ENCODE measurements at regions not wholly inside any gene's neighbourhood (a gene's known extent, or its start where the extent isn't known, plus 50 kb on each side); places are given as distances from the start of the nearest gene placed in this dataset.

GRCh38 chr13:62251734-62252133, 836.1 kb upstream of the PCDH20 start:
- no peaks in the 10 kb centered on the region for H3K79me2 ChIP-seq (ENCODE audit: control insufficient read depth, low read length)
- TF ChIP-seq EZH2phosphoT487 (IDR thresholded peaks at IDR 0.05; ENCODE audit: borderline replicate concordance, low read length) (no peak), CTCF (IDR thresholded peaks at IDR 0.05; ENCODE audit: low read depth, low read length, poor library complexity, severe bottlenecking) (no peak)
- H4K20me1 ChIP-seq (ENCODE audit: control insufficient read depth, insufficient read depth, low read depth, low read length): no peaks in the 10 kb centered on the region
- H3K27ac ChIP-seq (ENCODE audit: low read depth, low read length): no peak overlapping the region
- H3K4me2 ChIP-seq (ENCODE audit: low read length): no peak overlapping the region
- H3K27me3 ChIP-seq (ENCODE audit: control insufficient read depth, low read length): no peaks in the 10 kb centered on the region
- H3K4me3 ChIP-seq (ENCODE audit: low read length): no peak overlapping the region
- H3K4me1 ChIP-seq (ENCODE audit: control insufficient read depth, low read length): peaks cover 6% of the 10 kb centered on the region; the same call in 1 of the 2 replicates
- no peaks in the 10 kb centered on the region for H3K36me3 ChIP-seq (ENCODE audit: control insufficient read depth, low read length)
- H3K9me3 ChIP-seq (ENCODE audit: control insufficient read depth, insufficient read depth, low read length): peaks cover 8% of the 10 kb centered on the region
- H3K9me2 ChIP-seq (replicated peaks; ENCODE audit: control insufficient read depth, low read length): no peaks in the 10 kb centered on the region
- no peaks in the 10 kb centered on the region for H3F3A ChIP-seq (ENCODE audit: control insufficient read depth, insufficient read depth)

- H3K4me3 ChIP-seq (ENCODE audit: low read length): no peak overlapping the region
- H3F3A ChIP-seq (ENCODE audit: control insufficient read depth, insufficient read depth): no peaks in the 10 kb centered on the region
- H3K79me2 ChIP-seq (ENCODE audit: control insufficient read depth, low read length): no peaks in the 10 kb centered on the region
- TF ChIP-seq CTCF (IDR thresholded peaks at IDR 0.05; ENCODE audit: low read depth, low read length, poor library complexity, severe bottlenecking) (no peak), EZH2phosphoT487 (IDR thresholded peaks at IDR 0.05; ENCODE audit: borderline replicate concordance, low read length) (no peak)
- no peaks in the 10 kb centered on the region for H3K27me3 ChIP-seq (ENCODE audit: control insufficient read depth, low read length)
- peaks cover 6% of the 10 kb centered on the region; the same call in 1 of the 2 replicates for H3K4me1 ChIP-seq (ENCODE audit: control insufficient read depth, low read length)
- H3K4me2 ChIP-seq (ENCODE audit: low read length): no peak overlapping the region
- H4K20me1 ChIP-seq (ENCODE audit: control insufficient read depth, insufficient read depth, low read depth, low read length): no peaks in the 10 kb centered on the region
- H3K36me3 ChIP-seq (ENCODE audit: control insufficient read depth, low read length): no peaks in the 10 kb centered on the region
- H3K27ac ChIP-seq (ENCODE audit: low read depth, low read length): no peak overlapping the region
- H3K9me2 ChIP-seq (replicated peaks; ENCODE audit: control insufficient read depth, low read length): no peaks in the 10 kb centered on the region
- peaks cover 8% of the 10 kb centered on the region for H3K9me3 ChIP-seq (ENCODE audit: control insufficient read depth, insufficient read depth, low read length)
Measured at GRCh38 chr13:62250501-62251201, 835.0 kb upstream of the PCDH20 start.

GRCh38 chr13:62246581-62246980, 830.9 kb upstream of the PCDH20 start:
- no peaks in the 10 kb centered on the region for H3K79me2 ChIP-seq (ENCODE audit: control insufficient read depth, low read length)
- H3K4me1 ChIP-seq (ENCODE audit: control insufficient read depth, low read length): peaks cover 6% of the 10 kb centered on the region; the same call in 1 of the 2 replicates
- TF ChIP-seq CTCF (IDR thresholded peaks at IDR 0.05; ENCODE audit: low read depth, low read length, poor library complexity, severe bottlenecking) (no peak), EZH2phosphoT487 (IDR thresholded peaks at IDR 0.05; ENCODE audit: borderline replicate concordance, low read length) (no peak)
- no peak overlapping the region for H3K4me2 ChIP-seq (ENCODE audit: low read length)
- H3K4me3 ChIP-seq (ENCODE audit: low read length): no peak overlapping the region
- peaks cover 4% of the 10 kb centered on the region; the same call in 1 of the 2 replicates for H3K9me3 ChIP-seq (ENCODE audit: control insufficient read depth, insufficient read depth, low read length)
- no peaks in the 10 kb centered on the region for H3K9me2 ChIP-seq (replicated peaks; ENCODE audit: control insufficient read depth, low read length)
- H3K36me3 ChIP-seq (ENCODE audit: control insufficient read depth, low read length): no peaks in the 10 kb centered on the region
- no peaks in the 10 kb centered on the region for H4K20me1 ChIP-seq (ENCODE audit: control insufficient read depth, insufficient read depth, low read depth, low read length)
- H3K27ac ChIP-seq (ENCODE audit: low read depth, low read length): no peak overlapping the region
- H3K27me3 ChIP-seq (ENCODE audit: control insufficient read depth, low read length): no peaks in the 10 kb centered on the region
- H3F3A ChIP-seq (ENCODE audit: control insufficient read depth, insufficient read depth): no peaks in the 10 kb centered on the region
